ENCODE measurements at regions not wholly inside any gene's neighbourhood (a gene's known extent, or its start where the extent isn't known, plus 50 kb on each side); places are given as distances from the start of the nearest gene placed in this dataset.
A peak's percentile ranks its signal among the peaks of the same experiment; 100 is the strongest.

DNA sequence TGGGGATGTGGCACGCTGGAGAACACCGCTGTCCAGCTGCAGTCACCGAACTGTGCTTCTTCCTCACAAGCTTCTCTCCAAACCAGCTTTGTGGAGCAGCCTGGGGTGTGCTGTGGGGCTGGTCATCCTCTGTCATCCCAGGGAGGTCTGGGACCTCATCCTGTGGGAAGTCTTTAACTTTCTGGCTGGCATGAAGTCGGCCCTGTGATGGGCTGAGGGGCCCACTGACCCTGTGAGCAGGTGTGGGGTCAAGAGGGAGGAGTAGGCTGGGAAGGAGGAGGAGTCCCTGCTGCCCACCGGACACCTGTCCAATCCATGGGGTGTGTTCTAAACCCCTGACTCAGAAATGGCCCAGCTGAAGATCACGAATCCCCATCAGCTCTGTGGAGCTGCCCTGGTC, 136.2 kb upstream of the SHH start:
- no peak for ATAC-seq
- ChIA-PET CTCF (interaction anchor here (0.6 to 1.8 kb wide), 3 partner anchors 120 to 229 kb away, joined by 3 to 7 read pairs (median 3); no protein-coding TSS in a partner anchor), POLR2A (no interaction called here)
- DNase-seq (ENCODE audit: low read depth in 1 of 2, low spot score in 1 of 2), result no peak
- 86% methylated on average over 6 of the region's 6 CpGs for WGBS (ENCODE audit: missing lambda C conversion rate)
- no peaks in the 10 kb centered on the region for H3K9me3 ChIP-seq
- H3K4me2 ChIP-seq, result no peak overlapping the region
- peaks cover 34% of the 10 kb centered on the region for H3K4me1 ChIP-seq
- FAIRE-seq, result no peak
- H3K4me3 ChIP-seq, result no peak overlapping the region
- TF ChIP-seq CEBPB (IDR thresholded peaks at IDR 0.05), result no peak
- TF ChIP-seq EP300 (IDR thresholded peaks at IDR 0.05), result no peak
- no peak for TF ChIP-seq EHF (CRISPR knock-in tag; IDR thresholded peaks at IDR 0.05)
- TF ChIP-seq HES2 (IDR thresholded peaks at IDR 0.05), result no peak
- peak overlapping the region; percentile 22 to 73; a peak in 5 of 6 replicates for H3K27ac ChIP-seq

GRCh38 chr7:155947051-155947450, 134.8 kb upstream of the SHH start:
- ATAC-seq (no peak), DNase-seq (ENCODE audit: low read depth in 1 of 2, low spot score in 1 of 2) (peak in 1 of 2 experiments; percentile 29), FAIRE-seq (peak; percentile 65)
- H3K4me3 ChIP-seq, result no peak overlapping the region
- ChIA-PET CTCF (interaction anchor here (1.3 kb wide), 1 partner anchor 230 kb away, joined by 3 read pairs; no protein-coding TSS in a partner anchor), POLR2A (no interaction called here)
- TF ChIP-seq CEBPB (IDR thresholded peaks at IDR 0.05) (no peak), RAD21 (conservative IDR thresholded peaks at IDR 0.05 in 1 of 2, IDR thresholded peaks at IDR 0.05 in 1 of 2) (no peak), HES2 (IDR thresholded peaks at IDR 0.05) (no peak), CHD4 (IDR thresholded peaks at IDR 0.05; ENCODE audit: borderline replicate concordance) (no peak), FOSB (CRISPR knock-in tag; IDR thresholded peaks at IDR 0.05) (no peak), EHF (CRISPR knock-in tag; IDR thresholded peaks at IDR 0.05) (no peak), EHMT2 (IDR thresholded peaks at IDR 0.05; ENCODE audit: low read depth) (no peak), KDM1A (IDR thresholded peaks at IDR 0.05; ENCODE audit: low read depth) (no peak), POLR2AphosphoS2 (conservative IDR thresholded peaks at IDR 0.05; ENCODE audit: low read length) (no peak), CHD2 (IDR thresholded peaks at IDR 0.05; ENCODE audit: low read length, partially characterized antibody) (no peak), ATOH8 (CRISPR knock-in tag; IDR thresholded peaks at IDR 0.05; ENCODE audit: low read depth) (no peak), ELK1 (IDR thresholded peaks at IDR 0.05; ENCODE audit: low read depth, low read length) (no peak), GATA3 (IDR thresholded peaks at IDR 0.05; ENCODE audit: borderline replicate concordance) (no peak), HOXB5 (CRISPR knock-in tag; IDR thresholded peaks at IDR 0.05) (no peak)
- peak overlapping the region; percentile 28 to 73; a peak in 4 of 6 replicates for H3K27ac ChIP-seq
- H3K9me3 ChIP-seq, result no peaks in the 10 kb centered on the region
- 54% methylated on average over 6 of the region's 6 CpGs for WGBS (ENCODE audit: missing lambda C conversion rate)
- H3K4me2 ChIP-seq, result no peak overlapping the region
- H3K4me1 ChIP-seq, result peaks cover 26% of the 10 kb centered on the region

GRCh38 chr7:155945670-155946325, 133.5 kb upstream of the SHH start:
- no peaks in the 10 kb centered on the region for H3K9me3 ChIP-seq
- no peak for TF ChIP-seq TP53 (CRISPR knock-in tag; IDR thresholded peaks at IDR 0.05)
- 0 out of 6 replicates have a peak overlapping the region, but pooled peaks of 1 of the 2 experiments have one; percentile 6 for H3K27ac ChIP-seq
- ATAC-seq (no peak), DNase-seq (ENCODE audit: low read depth in 1 of 2, low spot score in 1 of 2) (no peak), FAIRE-seq (no peak)
- WGBS (ENCODE audit: missing lambda C conversion rate), result 90% methylated on average over 32 of the region's 32 CpGs
- POLR2A ChIA-PET, result no interaction called here
- no peak overlapping the region for H3K4me3 ChIP-seq
- CTCF ChIA-PET, result no interaction called here
- no peak overlapping the region for H3K4me2 ChIP-seq
- H3K4me1 ChIP-seq, result peaks cover 18% of the 10 kb centered on the region

DNA sequence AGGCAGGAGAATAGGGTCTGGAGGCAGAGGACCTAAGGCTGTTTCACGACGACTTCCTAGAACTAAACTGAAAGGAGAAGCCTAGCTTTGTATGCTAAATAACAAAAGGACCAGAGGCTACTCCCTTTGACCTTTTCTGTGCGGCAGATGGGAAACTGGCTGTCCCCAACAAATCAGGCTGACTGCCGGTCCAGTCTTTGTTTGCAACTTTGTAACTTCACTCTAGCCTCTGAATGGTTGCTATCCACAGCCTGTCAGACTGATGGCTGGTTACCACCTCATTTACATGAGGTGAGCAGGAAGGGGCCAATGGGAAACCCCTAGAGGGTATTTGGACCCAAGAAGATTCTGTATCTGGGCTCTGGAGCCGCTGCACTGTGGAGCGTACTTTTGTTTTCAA, 132.6 kb upstream of the SHH start:
- 0 out of 6 replicates have a peak overlapping the region, but pooled peaks of 1 of the 2 experiments have one; percentile 18 for H3K27ac ChIP-seq
- ChIA-PET POLR2A (no interaction called here), CTCF (interaction anchor here (1.2 kb wide), 1 partner anchor 42 kb away, joined by 3 read pairs; no protein-coding TSS in a partner anchor)
- no peaks in the 10 kb centered on the region for H3K9me3 ChIP-seq
- no peak for ATAC-seq
- DNase-seq (ENCODE audit: low read depth in 1 of 2, low spot score in 1 of 2), result no peak
- no peak overlapping the region for H3K4me3 ChIP-seq
- peaks cover 12% of the 10 kb centered on the region; the same call in 1 of the 3 replicates for H3K4me1 ChIP-seq
- no peak overlapping the region for H3K4me2 ChIP-seq
- no peak for TF ChIP-seq ZFP36 (IDR thresholded peaks at IDR 0.05; ENCODE audit: borderline replicate concordance, partially characterized antibody)
- no peak for FAIRE-seq
- 81% methylated on average over 6 of the region's 6 CpGs for WGBS (ENCODE audit: missing lambda C conversion rate)
